HG03575 (cell line): ENCODE measurements at regions not wholly inside any gene's neighbourhood (a gene's known extent, or its start where the extent isn't known, plus 50 kb on each side); places are given as distances from the start of the nearest gene placed in this dataset.
"Not testable (repeated sequence)": the region's sequence is repeated elsewhere in the genome, so short reads cannot be mapped to it uniquely, and the experiment has no call there.

ENCODE experiments used
- ATAC-seq: cut with Tn5 transposase; IDR thresholded peaks from one replicate; pipeline ENCODE4 v1.9.1; 2021; ENCODE audit not compliant: unreplicated experiment, insufficient number of reproducible peaks, low FRiP score; ENCODE audit errors: extremely low read depth

DNA sequence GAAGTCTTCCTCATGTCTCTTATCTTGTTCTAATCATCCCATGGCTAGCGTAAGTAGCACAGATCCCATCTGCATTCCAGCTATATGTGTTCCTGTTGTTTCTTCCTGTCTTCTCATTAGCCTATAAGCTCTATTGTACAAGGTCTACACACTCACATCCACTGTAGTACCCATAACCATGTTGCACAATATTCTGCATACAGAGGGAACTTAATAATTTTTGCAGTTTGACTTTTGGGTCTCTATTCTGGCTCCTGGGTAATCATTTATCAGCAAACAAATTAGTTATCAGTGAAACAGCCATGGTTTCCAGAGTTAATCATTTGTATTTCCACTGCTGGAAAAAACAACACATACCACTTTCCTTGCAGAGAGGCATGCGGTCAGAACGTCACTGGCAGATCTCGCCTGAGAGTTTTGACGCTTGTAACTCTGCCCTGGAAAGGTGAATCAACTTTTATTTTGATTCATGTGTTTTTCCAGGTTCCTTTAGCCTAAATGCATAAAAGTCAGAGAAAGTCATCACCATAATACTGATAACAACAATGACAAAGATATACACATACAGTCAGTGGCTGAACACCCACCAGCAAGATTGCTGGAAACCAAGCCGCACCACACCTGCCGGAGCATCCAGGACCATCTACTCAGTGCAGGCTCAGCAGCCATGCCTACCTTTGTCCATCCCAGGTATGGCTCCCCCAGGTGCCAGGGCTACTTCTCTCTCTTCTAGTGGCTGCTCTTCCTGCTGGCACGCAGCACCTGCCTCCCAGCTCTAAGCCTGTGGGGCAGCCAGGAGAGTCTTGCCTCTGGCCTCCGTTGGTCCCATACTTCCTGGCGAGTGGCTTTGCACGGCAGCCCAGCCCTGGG, 158.2 kb downstream of the QRSL1 start:
- ATAC-seq, result no peak

DNA sequence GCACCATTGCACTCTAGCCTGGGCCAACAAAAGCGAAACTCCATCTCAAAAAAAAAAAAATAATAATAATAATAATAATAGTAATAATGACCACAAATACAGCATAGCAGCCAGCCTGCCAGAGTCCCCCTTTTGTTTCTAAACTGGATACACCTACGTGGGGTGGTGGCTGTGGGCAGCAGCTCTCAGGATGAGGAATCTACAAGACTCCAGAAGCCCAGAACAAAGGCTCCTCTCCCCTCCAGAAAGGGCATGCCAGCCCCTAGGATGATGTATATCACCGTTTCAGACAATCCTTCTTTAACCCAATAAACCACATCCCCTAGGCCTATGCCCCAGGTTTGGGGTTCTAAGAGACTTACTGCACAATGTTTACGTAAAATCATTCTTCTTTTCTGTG, 155.9 kb downstream of the QRSL1 start:
- ATAC-seq, result no peak

DNA sequence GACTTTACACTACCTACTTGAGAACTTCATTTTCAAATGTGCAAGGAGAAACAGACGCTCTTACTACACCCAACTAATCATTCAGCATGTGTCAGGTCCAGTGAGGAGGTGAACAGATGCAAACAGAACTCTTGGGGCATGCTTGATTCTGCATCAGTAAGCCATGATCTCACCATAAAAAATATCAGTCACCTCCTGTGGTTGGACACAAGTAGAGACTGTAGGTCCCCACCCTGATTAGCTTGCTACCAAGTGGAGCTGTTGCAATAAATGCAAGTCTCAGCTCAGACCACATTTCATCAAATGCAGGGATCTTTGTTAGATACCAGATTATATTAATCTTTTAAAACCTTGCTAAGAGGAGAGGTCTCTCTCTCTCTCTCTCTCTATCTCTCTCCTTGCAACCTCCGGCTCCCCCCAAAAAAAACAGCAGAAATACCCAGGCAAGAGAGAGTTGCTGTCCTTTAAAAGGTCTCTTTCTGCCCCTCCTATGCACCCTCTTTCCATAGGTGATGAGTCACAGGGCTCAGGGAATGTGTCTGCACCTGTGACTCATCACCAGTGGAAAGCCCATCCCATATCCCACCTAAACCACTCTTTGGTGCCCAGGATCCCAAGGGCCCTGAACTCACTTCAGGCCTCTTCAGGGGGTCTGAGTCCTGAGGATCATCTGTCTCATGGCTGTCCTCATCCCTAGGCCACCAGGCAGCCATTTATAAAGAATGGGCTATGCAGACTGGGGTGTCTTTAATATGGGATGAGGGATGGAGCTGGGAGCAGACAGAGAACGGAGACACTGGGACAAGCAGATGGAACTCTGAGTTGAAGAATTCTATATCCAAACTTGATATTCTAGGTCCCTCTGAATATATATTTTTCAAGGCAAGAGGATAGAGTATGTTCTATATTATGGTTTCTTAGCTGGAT, 154.5 kb downstream of the QRSL1 start:
- no peak for ATAC-seq

DNA sequence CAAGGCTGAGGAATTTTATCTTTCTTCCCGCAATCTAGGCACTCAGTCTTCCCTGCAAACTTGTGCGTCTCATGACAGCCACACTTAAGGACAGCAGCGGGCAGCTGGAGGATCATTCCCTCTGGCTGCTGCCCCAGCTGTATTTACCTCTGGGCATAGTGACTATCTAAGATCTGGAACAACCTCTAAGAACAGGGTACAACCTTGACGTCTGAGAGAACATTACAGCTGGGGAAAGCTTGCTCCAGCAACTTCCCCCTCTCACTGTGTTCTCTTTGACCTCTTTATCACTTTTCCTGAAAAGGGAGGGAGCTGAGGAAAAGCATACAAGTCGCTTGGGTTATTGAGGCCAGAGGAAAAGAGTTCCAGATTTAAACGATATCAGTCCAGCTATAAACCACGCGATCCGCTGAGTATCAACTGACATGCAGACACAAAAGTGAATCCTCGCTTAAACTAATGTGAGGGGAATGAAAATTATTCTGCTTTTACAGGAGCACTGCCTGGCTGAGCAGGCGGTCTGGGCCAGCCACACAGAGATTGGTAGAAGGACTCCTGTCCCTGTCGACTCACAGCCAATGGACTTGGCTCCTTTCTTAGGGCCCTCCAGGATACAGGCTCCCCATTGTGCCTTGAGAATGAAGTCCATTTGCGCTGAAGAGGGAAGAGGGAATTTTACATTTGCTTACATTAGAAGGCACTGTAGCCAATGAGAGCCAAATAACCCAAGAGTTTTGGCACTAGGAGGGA, 153.3 kb downstream of the QRSL1 start:
- no peak for ATAC-seq

DNA sequence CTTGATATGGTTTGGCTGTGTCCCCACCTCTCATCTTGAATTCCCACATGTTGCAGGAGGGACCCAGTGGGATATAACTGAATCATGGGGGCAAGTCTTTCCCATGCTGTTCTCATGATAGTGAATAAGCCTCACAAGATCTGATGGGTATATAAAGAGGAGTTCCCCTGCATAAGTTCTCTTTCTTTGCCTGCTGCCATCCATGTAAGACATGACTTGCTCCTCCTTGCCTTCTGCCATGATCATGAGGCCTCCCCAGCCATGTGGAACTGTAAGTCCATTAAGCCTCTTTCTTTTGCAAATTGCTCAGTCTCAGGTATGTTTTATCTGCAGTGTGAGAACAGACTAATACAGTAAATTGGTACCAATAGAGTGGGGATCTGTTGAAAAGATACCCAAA, 150.2 kb downstream of the QRSL1 start:
- ATAC-seq, result not testable (repeated sequence)

DNA sequence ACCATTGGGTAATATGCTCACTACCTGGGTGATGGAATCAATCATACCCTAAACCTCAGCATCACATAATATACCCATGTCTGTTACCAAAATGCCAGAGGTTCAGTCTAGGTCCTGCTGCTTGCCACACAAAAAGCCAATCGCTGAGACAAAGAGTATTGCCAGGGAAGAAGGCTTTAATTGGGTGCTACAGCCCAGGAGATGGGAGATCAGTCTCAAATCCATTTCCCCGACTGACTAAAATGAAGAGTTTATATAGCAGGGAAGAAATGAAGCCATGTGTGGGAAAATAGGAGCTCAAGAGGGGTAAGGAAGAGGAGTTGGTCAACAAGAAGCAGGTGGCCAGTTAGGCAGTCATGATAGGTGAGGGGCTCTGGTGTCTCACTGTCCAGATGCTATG, 149.6 kb downstream of the QRSL1 start:
- ATAC-seq, result no peak

DNA sequence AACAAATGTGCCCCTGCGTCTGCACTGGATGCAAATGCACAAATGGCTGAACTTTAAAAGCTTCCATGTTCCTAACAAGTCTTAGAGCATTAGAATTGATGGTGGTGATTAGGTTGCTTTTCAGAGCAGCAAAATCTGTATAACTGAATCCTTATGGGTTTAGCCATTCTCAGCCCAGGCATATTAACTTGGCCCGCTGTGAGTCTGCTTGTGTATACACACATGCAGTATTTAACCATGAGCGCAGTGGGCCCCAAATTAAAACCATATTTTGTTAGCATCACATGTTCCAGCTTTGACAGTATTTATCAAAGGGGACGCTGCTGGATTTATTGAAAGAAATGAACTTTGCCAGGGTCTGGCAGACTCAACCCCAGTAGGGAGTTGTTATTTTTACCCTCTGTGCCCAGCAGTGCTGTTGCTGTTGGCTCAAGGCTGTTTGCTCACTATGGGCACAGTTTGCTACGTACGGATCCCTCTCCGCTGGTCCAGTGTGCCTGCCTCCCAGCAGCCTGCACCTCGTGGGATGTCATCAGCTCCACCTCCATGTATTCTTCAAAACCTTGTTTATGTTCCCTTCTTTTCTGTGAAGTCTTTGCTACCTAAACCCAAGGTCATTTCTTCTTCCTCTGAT, 144.7 kb downstream of the QRSL1 start:
- no peak for ATAC-seq

DNA sequence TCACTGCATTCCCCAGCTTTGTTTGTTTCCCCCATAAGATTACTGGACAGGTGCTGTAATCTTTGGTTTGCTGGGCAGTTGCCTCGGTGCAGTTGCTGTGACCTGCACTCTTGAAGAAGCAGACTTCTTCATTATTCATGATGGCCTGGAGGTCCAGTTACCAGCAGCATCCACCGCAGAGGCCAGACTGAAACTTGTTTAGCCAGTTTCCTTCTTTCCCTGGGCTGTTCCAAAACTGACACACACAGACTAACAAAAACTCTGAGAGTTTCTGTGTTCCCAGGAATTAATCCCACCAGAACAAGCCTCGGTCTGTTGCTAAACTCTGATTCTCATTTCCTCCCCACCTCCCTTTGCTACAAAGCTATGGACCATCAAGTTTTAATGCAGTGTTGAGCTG, 144.1 kb downstream of the QRSL1 start:
- no peak for ATAC-seq

DNA sequence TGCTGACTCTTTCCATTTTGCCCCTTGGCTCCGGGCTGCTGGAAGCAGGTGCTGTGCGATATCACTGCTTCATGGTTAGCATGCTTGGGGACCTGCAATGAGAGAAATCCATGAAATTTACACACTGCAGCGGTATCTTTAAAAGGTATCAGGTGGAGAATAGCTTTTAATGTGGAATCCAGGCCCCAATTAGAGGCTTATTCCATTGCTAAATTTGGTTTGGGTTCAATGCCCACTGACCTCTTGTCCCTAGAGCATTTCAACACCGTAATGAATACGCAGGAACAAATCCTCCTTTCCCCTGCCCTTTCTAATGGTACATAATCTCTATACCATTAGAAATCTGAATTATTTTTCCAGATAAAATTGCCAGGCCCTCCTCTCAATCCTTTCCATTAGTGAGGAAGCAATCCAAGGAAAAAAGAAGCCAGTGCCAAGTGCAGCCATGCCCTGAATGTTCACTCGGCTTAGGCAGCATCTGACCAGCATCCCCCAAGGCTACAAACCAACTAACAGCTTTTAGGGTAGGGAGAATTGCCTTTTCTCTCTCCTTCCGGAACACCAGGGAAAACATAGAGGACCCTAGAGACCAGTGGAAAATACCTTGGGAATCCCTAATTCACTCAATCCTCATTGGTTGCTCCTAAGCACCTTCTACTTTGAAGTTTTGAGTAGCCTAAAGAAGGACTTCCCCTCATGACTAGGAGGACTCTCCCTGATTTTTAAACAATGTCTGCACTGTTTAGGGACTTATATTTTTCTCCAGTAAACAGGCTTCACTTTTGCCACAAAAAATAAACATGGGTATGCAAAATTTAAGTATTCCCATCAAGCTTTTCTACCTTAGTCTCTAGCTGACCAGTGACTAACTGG, 143.1 kb downstream of the QRSL1 start:
- ATAC-seq, result no peak

DNA sequence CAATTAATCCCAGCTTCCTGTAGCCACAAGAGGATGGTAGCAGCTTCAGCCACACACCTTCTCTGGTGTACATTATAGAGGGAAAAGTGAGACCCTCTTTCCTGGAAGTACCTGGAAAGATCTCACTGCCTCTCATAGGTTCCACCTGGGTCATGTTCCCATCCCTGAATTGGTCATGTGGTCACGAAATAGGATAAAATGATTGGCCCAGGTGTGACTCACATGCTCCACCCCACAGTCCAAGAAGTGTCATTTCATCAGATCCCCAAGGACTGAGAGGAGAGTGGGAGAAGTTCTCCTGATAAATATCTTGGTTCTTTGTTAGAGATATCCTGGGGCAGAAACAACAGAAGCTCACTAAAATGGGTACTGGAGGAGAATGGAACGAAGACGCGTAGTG, 142.4 kb downstream of the QRSL1 start:
- no peak for ATAC-seq

DNA sequence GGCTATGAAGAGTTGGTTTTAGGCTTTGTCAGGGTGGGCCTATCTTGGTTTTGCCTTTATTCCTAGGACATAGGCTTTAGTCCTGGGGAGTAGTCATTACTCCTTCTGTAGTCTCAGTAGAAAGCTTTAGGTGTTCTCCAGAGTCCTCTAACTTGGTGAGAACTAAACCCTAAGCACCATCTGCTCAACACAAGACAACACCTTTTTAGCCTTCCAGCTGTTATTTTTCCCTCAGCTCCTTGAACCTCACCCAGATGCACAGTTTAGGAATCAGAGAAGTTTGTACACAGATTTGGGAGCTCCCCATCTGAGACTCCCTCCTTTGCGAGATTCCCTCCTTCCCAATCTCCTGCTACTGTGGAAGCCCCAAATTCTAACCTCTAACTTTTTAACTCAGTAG, 141.3 kb downstream of the QRSL1 start:
- ATAC-seq, result no peak

DNA sequence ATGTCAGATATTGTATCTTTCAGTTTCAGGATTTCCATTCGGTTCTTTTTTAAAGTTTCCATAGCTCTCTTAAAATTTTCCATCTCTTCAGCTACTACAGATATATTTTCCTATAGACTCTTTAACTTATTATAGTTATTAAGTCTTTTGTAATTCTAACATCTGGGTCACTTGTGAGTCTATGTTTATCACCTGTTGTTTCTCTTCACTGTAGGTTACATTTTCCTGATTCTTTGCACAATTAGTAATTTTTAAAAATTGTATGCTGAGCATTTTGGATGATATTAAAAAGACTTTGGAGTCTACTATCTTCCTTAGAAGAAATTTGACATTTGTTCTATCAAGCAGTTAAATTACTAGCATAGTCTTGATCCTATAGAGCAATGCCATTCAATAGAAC, 140.7 kb downstream of the QRSL1 start:
- ATAC-seq, result no peak

DNA sequence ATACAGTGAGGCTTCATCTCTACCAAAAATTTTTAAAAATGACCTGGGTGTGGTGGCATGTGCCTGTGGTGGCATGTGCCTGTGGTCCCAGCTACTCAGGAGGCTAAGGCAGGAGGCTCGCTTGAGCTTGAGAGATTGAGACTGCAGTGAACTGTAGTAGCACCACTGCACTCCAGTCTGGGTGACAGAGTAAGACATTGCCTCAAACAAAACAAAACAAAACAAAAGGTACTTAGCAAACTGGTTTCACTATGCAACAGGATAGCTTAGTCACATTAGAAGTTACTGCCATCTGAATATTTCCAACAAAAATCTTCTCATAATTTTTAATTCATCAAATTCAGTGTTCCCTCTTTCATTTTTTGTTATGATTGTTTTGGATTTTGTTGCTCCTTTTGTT, 137.9 kb downstream of the QRSL1 start:
- ATAC-seq, result no peak

DNA sequence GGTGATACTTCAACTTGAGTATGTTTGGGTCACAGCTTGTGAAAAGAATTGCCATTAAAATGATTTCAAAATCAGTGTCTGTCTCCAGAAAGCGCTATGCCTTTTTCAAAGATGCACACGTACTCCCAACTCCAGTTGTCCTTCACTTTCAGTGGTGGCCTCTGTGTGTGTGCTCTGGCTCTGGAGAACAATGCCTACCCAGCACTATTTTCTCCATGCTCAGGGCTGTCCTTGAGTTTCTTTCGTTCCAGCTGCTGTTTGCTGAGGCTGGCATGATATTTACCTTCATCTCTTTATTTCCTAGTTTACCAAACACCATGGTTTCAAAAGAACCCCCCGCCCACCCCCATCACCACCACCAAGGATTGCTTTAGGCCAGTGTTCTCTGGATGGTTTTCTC, 136.8 kb downstream of the QRSL1 start:
- no peak for ATAC-seq

DNA sequence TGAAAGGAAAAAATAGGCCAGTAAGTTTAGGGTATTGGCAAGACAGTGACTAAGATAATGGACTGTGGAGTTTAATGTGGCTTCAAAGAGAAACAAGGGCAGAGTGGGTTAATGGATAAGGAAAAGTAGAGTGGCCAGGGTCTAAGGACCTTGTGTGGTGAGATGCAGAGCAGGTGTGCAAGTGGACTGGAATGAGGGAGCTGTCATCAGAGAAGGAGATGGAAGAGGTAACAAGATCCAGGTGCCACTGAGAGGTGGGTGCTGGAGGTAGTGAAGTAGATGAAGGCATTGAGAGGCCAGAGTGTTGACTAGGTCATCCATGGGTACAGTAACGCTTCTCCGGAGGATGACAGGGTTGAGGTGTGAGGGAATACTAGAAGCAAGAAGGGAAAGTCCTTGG, 136.1 kb downstream of the QRSL1 start:
- ATAC-seq, result no peak

DNA sequence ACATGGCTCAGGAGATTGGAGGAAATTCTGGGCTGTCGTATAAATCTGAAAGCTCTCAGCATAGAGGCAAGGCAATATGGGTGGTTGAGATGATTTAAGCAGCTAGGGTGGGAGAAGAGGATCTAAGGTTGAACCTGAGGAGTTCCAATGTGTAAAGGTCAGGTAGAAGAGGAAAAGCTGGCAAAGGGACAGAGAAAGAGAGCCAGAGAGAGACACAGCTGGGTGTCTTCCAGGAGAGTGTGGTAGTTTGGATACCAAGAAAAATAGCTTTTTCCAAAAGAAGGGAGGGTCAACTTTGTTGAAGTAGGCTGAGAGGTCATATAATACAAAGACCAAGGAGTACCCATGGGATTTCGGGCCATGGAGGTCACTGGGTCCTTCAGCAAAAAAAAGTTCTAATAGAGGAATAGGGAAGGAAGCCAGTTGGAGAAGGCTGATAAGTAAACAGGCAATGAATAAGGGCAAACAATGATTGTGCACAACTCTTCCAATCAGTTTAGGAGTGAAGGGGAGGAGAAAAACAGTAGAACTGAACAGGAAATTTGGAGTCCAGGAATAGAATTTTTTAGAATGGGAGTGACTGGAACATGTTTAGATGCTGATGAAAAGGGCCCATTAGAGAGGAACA, 135.1 kb downstream of the QRSL1 start:
- no peak for ATAC-seq

DNA sequence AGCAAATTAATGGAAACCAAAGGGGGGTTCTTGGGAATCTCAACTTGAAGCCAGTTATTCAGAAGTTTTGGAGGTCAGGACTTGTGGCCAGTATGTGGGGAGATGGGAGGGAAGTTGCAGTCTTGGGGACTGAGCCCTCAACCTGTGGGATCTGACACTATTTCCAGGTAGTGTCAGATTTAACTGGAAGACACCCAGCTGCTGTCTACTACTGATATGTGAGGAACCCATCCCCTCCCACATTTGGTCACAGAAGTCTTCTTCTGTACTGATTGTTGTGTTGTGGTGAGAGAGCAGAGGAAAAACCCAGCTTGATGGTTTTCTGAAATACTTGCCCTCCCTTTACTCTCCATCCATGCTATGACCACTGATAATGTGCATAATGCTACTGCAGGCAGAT, 134.0 kb downstream of the QRSL1 start:
- ATAC-seq, result no peak

DNA sequence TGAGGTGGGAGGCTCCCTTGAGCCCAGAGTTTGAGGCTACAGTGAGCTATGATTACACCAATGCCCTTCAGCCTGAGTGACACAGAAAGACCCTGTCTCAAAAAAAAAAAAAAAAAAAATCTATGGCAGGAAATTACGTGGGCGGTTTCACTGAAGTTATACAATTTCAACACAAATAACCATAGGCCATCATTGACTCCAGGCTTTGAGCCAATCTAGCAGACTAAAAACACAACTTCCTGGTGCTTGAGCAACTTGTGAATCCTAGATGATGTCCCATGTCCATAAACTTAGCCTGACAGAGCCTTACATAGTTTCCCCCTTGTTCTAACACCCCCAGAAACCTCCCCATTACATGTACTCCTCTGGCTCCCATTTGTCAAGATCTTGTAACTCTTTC, 131.8 kb downstream of the QRSL1 start:
- ATAC-seq, result no peak
